HG03039 (cell line): ENCODE measurements at regions not wholly inside any gene's neighbourhood (a gene's known extent, or its start where the extent isn't known, plus 50 kb on each side); places are given as distances from the start of the nearest gene placed in this dataset.
"Not testable (repeated sequence)": the region's sequence is repeated elsewhere in the genome, so short reads cannot be mapped to it uniquely, and the experiment has no call there.

ENCODE experiments used
- ATAC-seq: cut with Tn5 transposase; IDR thresholded peaks from one replicate; pipeline ENCODE4 v1.9.1; 2021; ENCODE audit warnings: mild to moderate bottlenecking, moderate library complexity; ENCODE audit not compliant: unreplicated experiment

DNA sequence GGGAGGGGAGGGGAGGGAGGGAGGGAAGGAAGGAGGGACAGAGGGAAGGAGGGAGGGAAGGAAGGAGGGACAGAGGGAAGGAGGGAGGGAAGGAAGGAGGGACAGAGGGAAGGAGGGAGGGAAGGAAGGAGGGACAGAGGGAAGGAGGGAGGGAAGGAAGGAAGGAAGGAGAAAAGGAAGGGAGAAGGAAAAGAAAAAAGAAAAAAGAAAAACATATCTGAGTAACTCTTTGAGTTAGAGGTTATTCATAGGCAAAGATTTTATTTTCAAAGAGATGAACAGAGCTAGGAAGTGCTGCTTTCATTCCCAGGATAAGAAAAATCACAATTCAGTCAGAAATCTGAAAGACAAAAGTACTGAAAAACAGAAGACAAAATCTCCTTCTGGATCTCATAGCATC is 379.7 kb upstream of the GYPC start:
- ATAC-seq: not testable (repeated sequence)

DNA sequence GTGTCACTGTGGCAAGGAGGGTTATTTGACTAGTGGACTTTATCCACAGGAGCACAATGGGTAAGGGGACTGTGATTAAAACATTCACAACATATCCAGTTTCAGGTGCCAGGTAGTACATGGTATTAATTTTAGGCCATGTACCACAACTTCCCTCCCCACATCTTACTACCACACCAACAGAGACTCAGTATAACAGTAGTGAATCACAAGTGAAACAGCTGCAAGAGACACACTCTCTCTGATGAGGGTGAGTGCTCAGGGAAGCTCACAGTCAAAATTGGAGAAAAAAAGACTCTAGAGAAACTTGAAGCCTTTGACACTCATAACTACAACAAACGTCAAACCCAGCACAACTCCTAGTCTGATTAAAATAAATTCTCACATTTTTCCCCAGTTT is 367.6 kb upstream of the GYPC start:
- ATAC-seq: no peak

DNA sequence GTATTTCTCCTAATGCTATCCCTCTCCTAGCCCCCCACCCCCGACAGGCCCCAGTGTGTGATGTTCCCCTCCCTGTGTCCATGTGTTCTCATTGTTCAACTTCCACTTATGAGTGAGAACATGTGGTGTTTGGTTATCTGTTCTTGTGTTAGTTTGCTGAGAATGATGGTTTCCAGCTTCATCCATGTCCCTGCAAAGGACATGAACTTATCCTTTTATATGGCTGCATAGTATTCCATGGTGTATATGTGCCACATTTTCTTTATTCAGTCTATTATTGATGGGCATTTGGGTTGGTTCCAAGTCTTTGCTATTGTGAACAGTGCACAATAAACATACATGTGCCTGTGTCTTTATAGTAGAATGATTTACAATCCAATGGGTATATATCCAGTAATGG is 362.0 kb upstream of the GYPC start:
- not testable (repeated sequence) for ATAC-seq

DNA sequence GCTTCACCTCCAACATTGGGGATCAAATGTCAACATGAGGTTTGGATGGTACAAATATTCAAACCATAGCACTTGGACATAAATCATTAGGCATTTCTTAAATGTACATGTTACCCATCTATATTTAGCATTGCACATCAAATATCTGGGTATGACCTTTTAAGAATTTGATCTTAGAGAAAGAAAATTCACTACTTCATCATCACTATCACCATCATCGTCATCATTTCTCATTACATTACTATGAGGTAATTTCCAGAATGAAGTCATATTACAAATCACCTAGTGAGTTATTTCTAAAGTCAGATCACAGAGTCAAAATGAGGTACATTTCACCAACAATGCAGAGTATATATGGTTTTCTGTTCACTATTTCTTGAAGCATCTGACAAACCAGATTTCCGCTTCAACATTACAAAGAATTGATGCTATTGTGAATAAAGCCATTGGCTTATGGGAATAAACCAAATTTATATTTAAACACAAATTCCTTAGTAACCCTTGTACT is 356.4 kb upstream of the GYPC start:
- no peak for ATAC-seq

DNA sequence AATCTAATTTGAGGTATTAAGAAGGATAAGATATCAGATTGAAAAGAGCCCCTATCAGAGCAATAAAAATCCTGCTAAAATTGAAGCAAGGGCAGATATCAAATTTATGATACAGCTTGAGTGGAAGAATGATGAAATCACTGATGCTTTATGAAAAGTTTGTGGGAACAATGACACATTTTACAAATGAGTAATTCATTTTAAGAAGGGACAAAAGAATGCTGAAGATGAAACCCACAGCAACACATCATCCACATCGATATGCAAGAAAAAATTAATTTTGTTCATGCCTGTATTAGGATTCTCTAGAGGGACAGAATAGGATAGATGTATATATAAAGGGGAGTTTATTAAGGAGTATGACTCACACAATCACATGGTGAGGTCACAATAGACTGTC is 355.6 kb upstream of the GYPC start:
- no peak for ATAC-seq

DNA sequence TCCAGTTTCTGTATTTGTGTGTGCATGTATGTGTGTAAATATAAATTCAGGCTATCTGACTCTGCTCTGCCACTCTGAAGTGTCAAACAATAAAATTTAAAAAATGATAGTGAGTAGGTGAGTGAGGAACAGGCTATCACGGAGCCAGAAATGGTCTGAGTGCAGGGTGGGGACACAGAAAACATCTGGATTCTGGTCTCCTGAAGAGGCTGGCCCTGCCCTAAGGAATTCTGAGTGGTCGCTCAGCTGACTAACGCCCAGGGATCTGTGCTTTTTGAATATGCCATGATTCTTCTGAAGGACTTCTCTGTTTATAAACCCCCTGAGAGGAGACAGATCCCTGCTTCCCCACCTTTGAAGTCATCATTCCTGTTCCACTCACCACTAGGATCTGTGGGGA is 353.9 kb upstream of the GYPC start:
- ATAC-seq: no peak

DNA sequence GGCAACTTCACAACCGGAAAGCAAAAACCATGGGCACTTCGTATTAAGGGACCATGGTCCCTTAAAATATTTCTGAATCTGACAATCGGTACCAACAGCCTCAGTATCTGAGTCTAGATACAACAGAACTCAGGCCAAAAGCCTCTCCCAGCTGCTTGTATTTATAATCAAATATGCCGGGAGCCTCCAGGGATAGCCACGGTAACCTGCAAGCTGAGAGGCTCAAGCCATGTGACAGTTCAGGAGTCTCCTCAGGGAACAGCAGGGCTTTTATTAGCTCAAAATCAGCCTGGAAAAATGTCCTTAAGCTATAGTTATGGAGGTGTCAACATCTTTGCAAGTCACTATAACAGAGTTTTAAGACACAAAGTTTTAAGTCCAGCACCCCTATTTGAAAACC is 352.8 kb upstream of the GYPC start:
- no peak for ATAC-seq

DNA sequence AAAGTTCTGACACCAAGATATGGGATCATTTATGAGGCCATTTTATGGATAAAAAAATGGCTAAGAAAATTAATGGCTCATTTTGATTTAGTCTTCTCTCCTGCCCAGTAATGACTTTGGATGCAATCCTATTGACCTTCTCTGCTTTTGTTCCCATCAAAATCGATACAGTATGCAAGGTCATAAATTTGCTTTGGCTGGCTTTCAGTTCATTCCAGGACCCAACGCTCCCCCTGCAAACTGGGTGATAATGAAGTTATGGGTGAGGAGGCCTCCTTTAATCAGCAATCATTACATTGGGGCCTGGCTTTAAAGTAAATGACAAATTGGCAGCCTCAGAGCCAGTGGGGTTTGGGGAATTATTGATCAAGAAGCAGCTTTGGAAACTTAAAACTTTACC is 351.8 kb upstream of the GYPC start:
- no peak for ATAC-seq

DNA sequence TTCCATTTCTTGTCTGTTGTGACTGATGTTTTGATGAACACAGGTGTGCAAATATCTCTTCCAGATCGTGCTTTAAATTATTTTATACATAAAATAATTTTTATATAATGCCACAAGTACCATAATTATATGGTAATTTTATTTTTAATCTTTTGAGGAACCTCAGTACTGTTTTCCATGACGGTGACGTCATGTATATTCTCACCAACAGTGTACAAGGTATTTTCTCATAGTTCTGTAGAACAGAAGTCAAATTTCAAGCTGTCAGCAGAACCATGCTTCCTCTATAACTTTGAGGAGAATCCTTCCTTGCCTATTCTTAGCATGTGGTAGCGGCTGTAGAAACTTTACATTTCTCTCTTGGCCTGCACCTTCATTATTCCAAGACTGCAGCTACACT is 349.4 kb upstream of the GYPC start:
- ATAC-seq: no peak

DNA sequence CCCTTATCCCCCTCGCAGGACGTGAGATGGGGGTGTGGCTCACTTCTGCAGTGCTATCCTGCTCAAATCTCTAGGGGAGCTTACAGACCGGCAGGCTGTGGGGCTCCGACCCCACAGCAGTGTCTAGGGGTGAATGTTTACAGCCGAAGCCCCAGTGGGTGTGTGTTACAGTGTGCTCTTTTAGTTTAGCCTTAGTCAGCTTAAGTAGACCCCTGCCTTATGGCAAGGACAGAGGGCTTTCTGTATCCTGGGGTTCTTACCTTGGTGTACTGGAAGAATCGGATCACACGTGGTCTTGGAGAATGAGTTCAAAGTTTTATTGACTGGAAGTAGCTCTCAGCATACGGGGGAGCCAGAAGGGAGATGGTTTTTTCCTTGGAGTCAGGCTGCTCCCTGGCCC is 348.2 kb upstream of the GYPC start:
- ATAC-seq: no peak

DNA sequence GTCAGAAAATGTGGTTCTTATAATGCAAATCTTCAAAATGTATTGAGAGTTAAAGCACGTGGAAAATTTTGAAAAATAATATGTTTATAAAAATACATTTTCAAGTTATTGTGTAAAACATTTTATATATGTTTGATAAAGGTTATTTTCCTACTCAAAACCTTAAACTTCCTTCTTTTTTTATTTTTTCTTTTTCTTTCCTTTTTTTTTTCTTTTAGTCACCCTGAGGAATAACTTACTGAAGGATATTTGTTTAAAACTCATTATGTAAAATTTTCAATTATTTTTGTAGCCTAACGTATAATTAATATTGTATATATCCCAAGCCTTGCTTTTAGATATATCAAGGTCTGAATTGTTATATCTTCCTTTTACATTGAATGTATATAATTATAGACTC is 346.8 kb upstream of the GYPC start:
- ATAC-seq: no peak

DNA sequence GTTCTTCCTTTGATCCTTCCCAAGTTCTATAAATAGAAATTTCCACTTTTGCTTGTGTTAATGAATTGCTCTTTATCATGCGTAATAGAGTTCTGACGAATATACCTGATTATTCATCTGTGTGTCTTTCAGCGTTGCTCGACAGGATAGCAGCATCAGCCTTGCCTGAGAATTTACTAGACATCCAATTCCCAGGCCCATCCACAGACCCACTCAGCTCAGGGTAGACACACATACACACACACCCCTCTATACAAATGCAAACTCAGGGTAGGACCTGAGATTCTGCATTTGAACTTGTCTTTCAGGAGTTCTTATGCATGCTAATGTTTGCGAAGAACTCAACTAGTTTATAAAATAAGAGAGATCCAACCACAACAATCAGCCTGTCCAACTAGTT is 343.4 kb upstream of the GYPC start:
- no peak for ATAC-seq

DNA sequence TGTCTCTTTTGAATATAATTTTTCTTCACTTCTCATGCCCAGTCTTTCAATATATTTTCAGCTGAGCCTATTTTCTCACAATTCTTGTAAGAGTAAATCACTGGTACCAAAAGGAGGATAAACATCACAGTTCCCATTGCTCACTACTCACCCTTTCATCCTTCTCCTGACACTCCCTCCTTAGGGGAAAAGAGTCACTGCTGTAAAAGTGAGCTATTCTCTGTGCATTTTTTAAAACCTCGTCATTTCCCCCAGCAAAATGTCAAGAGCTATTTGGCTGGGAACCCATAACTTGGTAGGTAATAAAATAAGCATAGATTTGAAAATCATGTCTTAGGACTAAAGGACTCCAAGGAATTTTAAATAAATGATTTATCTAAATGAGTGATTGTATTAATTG is 340.1 kb upstream of the GYPC start:
- ATAC-seq: no peak

DNA sequence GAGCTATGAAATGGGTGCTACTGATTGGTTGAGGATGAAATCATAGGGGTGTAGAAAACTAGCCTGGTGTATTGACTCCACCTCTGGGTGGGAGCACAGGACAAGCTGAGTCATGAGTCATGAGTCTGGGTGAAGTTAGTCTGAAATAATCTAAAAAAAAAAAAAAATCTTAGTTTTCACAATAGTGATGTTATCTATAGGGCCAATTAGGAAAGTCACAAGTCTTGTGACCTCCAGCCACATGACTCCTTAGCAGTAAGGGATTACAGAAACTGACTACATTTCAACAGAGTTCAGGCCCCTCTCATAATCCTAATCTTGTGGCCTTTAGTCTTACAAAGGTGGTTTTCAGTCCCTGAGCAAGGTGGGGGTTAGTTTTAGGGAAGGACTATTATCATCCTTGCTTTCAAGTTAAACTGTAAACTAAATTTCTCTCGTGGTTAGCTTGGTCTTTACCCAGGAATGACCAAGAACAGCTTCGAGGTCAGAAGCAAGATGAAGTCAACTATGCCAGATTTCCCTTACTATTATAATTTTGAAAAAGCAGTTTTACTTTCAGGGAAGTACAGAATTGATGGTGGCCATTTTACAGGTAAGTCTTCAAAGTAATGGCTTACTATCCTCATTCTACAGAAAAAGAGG is 338.0 kb upstream of the GYPC start:
- ATAC-seq: no peak

DNA sequence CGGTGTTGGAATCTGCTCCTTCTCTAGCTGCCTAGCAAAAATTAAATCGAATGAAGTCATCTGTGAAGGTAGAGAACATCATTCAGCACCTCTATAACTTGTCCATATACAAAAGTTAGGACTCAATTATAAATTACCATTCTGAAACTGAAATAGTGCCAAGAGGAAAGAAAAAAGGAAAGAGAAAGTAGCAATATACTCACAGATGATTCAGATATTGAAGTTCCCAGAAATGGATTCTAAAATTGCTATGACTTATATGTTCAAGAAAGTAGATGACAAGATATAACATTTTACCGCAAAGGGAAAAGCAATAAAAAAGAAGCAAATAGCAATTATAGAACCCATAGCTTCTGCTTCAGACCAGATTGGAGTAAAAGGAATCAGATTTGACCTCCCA is 333.6 kb upstream of the GYPC start:
- ATAC-seq: no peak

DNA sequence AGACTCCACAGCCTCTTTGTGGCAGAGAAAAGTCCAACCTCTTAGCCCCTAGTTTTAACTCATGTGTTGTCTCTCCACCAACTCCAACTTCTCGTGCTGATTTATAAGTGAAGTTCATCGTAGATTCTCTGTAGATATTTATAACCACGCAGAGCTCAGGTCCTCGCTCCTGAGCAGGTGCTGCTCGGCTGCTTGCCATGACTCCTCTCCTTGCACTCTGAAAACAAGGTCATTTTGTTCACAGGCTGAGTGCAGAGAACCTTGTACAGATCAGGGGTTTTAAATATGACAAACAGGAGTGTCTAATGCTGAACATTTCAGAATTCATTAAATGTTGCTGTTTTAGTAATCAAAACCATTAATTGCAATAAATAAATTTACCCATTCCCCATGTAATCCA is 330.8 kb upstream of the GYPC start:
- ATAC-seq: no peak

DNA sequence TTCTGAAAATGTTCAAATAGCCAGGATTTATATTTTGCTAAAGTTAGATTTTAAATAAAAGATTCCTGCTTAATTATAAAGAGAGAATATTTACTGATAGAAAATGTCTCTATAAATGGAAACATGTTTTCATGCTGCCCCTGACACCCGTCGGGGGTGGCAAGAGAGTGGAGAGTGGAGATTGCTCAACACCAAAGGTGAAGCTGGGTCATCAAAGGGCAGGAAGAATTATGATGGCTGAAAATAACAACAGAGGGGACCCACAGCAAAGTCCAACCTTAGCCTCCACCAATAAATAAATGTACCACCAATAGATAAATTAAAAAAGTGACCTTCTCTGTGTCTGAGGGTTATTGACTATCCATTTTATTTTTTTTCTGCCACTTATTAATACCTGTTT is 326.8 kb upstream of the GYPC start:
- no peak for ATAC-seq

DNA sequence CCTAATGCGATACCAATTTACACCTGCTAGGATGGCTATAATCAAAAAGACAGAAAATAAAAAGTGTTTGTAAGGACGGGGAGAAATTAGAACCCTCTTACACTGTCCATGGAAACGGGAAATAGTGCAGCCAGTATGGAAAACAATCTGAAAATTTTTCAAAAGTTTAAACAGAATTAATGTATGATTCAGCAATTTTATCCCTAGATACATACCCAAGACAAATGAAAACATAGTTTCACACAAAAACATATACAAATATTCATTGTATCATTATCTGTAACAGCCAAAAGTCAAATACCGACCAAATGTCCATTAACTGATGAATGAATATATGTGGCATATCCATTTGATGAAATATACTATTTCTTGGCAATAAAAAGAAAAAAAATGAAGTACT is 313.5 kb upstream of the GYPC start:
- no peak for ATAC-seq

DNA sequence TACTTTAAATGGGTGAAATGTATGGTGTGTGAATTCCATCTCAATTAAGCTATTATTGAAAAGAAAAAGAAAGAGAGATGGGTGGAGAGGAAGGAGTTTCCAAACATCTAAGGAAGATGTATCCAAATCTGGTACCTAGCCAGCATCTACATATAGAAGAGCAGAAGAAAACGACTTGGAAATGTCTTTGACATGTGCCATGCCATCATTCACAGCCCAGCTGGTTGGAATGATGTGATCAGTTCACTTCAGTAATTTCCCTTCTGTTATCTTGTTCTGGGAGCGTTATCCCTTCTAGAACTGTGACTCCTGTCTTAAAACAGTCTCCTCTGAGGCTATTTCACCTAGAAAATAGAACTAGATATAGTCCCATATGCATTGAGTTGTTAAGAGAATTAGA is 312.8 kb upstream of the GYPC start:
- no peak for ATAC-seq

DNA sequence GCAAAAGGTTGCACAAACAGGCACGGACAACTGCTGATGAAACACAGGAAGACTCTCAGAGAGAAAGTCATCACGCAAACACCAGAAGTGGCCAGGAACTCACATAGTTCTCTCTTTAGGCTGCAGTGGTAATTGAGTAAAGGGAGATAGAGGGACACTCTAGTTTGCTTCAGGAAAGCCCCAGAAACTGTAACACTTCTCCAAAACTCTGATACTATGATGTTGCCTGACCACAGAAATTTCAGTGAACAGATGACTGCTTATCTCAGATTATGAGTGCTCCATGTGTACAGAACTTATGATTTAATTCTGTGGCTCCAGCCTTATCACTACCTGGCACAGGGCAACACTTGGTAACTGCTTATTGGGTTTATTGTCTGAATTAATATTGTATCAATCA is 311.5 kb upstream of the GYPC start:
- no peak for ATAC-seq

DNA sequence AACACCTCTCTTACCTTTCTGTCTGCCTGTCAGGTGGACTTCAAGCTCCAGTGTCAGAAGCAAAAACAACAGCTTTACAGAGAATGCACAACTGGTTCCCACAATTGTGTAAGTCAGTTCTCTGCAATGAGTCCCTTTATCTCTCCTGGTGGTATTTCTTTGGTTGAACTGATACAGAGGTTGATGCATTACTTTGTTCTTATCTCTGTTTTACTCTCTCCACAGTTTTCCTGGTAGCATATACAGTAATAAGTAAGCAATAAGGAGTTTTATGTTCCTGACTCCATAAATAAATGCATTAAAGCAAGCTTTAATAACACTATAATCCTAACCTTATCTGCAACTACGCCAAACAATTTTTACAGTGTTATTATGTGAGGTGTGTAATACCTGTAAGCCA is 310.3 kb upstream of the GYPC start:
- no peak for ATAC-seq

DNA sequence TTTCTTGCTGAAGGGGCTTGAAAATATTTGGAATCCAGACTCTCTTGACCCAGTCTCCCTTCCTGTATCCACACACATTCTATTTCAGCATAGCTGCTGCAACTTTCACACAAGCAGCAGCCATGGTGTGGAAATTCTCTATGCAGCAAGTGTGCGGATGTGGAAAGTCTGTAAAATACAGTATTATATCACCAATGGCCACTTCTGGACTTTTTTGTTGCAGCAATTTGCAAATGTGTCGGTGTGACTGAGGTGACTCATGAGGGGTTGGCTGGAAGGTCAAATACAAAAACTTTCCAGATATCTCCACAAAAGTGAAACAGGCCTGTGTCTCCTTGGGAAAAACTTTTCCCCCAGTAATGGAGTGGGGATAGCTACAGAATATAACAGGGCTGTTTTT is 299.3 kb upstream of the GYPC start:
- no peak for ATAC-seq

DNA sequence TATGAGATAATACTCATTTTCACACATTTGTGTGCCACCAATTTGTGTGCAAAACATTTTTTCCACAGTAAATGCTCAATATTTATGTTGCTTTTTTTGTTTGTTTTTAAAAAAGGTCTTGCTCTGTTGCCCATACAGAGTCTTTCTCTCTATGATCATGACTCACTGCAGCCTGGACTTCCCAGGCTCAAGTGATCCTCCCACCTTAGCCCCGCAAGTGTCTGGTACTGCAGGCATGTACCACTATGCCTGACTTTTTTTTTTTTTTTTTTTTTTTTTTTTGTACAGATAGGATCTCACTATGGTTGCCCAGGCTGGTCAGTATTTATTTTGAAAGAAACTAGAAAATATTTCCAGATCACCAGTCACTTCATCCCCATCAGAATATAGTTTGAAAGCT is 297.8 kb upstream of the GYPC start:
- ATAC-seq: no peak
